ENCODE measurements at regions not wholly inside any gene's neighbourhood (a gene's known extent, or its start where the extent isn't known, plus 50 kb on each side); places are given as distances from the start of the nearest gene placed in this dataset.

DNA sequence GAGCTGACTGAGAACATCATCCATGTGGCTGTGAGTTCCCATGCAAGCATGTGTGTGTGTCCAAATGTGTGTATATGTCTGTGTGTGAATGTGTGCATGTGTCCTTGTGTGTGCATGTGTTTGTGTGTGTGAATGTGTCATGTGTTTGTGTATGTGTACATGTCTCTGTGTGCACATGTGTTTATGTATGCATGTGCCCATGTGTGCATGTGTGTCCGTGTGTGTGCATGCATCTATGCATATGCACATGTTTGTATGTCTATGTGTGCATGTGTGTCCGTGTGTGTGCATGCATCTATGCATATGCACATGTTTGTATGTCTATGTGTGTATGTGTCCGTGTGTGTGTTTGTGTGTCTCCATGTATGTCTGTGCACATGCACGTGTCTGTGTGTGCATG, 99.7 kb downstream of the LBH start:
- no peak overlapping the region for H3K4me3 ChIP-seq (ENCODE audit: low read length)
- TF ChIP-seq, protein P1, sequence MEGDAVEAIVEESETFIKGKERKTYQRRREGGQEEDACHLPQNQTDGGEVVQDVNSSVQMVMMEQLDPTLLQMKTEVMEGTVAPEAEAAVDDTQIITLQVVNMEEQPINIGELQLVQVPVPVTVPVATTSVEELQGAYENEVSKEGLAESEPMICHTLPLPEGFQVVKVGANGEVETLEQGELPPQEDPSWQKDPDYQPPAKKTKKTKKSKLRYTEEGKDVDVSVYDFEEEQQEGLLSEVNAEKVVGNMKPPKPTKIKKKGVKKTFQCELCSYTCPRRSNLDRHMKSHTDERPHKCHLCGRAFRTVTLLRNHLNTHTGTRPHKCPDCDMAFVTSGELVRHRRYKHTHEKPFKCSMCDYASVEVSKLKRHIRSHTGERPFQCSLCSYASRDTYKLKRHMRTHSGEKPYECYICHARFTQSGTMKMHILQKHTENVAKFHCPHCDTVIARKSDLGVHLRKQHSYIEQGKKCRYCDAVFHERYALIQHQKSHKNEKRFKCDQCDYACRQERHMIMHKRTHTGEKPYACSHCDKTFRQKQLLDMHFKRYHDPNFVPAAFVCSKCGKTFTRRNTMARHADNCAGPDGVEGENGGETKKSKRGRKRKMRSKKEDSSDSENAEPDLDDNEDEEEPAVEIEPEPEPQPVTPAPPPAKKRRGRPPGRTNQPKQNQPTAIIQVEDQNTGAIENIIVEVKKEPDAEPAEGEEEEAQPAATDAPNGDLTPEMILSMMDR (conservative IDR thresholded peaks at IDR 0.05; ENCODE audit: low read depth, low read length): no peak
- no peak for DNase-seq (ENCODE audit: low read depth)

DNA sequence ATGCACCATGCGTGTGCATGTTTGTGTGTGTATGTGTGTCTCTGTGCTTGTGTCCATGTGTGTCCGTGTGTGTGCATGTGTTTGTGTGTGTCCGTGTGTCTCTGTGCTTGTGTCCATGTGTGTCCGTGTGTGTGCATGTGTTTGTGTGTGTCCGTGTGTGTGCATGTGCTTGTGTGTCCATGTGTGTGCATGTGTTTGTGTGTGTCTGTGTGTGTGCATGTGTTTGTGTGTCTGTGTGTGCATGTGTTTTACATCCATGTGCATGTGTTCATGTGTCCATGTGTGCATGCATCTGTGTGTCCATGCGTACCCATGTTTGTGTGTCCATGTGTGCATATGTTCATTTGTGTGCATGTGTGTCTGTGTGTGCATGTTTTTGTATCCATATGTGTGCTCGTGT, 100.5 kb downstream of the LBH start:
- no peak for DNase-seq (ENCODE audit: low read depth)
- H3K4me3 ChIP-seq (ENCODE audit: low read length): no peak overlapping the region
- TF ChIP-seq, protein P1 (conservative IDR thresholded peaks at IDR 0.05; ENCODE audit: low read depth, low read length): no peak

DNA sequence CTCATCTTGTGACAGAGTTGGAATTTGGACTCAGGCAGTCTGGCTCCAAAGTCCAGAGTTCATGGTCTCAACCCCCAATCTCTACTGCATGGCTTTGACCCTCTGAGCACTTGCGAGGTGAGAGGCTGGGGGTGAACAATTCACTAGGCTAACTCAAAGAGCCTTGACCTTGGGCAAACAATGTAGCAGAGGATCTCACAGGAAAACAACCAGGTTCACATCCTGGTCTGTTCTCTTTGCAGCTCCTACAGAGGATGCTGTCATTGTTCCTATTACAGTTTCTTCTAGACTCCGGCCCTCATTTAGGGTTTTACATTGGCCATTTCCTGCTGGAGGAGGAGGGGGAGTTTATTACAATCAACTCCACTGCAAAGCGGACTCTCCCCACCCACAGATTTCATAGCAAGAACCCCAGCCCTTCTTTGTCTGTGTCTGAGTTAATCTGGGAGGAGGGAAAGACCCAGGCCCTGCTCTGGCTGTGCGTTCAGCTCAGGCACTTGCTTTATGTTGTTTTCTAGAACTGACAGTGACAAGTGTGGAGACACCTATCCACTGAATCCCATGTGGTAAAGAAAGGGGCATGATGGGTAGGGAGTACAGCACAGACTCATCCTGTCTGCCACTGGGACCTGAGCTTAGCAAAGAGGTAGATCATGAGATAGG, 101.6 kb downstream of the LBH start:
- no peak for DNase-seq (ENCODE audit: low read depth)
- H3K4me3 ChIP-seq (ENCODE audit: low read length): no peak overlapping the region
- TF ChIP-seq, protein P1 (conservative IDR thresholded peaks at IDR 0.05; ENCODE audit: low read depth, low read length): no peak

DNA sequence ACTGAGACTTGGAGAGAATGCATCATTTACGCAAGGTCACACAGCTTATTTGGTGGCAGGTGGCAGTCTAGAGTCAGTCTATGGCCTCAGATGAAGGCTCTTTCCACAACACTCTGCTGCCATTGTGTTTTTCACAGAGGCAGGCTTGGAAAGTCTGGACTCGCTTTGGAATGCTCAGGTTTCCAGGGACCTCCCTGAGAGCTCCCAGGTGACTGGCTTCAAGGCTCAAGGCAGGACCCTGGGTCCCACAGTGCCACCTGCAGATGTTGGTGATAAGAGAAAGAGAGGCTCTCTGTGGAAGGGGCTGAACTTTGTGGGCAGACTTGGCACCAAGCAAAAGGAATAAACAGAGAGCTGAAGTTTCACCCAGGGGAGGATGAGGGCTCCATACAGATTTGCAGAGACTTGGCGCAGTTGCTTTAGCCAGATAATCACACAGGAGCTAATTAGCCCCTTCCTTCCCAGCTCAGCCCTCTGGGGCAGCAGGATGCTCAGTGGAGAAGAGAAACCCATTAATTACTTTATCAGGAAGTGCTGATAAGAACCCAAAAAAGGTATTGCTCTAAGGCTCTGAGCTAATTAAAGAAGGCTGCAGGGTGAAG, 103.5 kb downstream of the LBH start:
- no peak for DNase-seq (ENCODE audit: low read depth)
- TF ChIP-seq, protein P1 (conservative IDR thresholded peaks at IDR 0.05; ENCODE audit: low read depth, low read length): peak; percentile 23
- no peak overlapping the region for H3K4me3 ChIP-seq (ENCODE audit: low read length)

DNA sequence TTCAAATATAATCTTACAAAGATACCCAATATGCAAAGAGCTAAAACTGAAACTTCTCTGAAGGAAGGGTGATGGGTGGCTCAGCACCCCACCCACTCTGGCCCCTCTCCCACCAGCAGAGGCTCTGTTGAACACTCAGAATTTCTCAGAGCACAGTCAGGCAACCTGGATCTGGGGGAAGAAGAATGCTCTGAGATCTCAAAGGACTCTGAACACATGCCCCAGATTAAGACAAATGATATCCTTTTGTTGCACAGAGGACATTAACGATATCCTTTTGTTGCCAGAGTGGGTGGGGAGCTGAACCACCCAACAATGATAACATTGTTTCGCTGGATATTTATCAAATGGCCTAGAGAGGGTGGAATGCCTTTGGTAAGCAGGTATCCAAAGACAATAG, 104.8 kb downstream of the LBH start:
- H3K4me3 ChIP-seq (ENCODE audit: low read length): no peak overlapping the region
- DNase-seq (ENCODE audit: low read depth): no peak
- TF ChIP-seq, protein P1 (conservative IDR thresholded peaks at IDR 0.05; ENCODE audit: low read depth, low read length): no peak

DNA sequence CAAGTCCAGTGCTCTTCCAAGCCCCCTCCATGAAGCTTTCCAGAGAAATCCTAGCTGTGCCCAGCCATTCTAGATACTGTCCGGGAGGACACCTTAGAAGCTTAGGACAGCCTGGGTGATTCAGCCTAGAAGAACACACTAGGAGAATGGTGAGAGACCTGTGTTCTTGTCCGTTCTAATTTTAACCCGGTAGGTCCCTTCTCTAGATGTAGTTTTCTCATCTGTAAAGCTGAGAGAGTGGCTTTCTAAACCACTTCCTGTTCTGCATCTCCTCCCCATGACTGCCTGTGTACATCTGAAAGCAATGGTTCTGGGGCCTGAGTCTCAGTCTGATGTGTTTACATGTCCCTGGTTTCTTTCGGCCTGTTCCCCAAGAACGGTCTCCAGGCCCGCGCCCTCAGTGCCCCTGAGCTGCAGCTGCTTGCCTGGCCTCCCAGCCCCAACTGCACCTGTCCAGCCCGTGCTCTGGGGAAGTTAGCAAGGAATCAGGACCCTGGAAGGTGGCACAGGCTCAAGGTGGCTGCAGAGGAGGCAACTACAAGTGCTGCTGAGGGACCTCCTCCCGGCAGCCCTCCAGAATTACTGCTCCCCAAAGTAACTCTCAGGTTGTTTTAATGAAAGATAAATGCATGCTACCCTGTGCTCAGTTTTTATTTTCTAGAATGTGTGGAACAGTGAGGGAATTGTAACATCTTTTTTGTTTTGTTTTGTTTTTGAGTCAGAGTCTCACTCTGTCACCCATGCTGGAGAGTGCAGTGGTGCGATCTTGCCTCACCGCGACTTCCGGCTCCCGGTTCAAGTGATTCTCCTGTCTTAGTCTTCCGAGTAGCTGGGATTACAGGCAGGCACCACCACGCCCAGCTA, 105.9 kb downstream of the LBH start:
- H3K4me3 ChIP-seq (ENCODE audit: low read length): no peak overlapping the region
- TF ChIP-seq, protein P1 (conservative IDR thresholded peaks at IDR 0.05; ENCODE audit: low read depth, low read length): no peak
- DNase-seq (ENCODE audit: low read depth): no peak
